HG02870 (cell line): ENCODE measurements at regions not wholly inside any gene's neighbourhood (a gene's known extent, or its start where the extent isn't known, plus 50 kb on each side); places are given as distances from the start of the nearest gene placed in this dataset.
A peak's percentile ranks its signal among the peaks of the same experiment; 100 is the strongest.

ENCODE experiments used
- ATAC-seq: cut with Tn5 transposase; IDR thresholded peaks from one replicate; pipeline ENCODE4 v1.9.1; 2021; ENCODE audit warnings: mild to moderate bottlenecking, moderate library complexity; ENCODE audit not compliant: unreplicated experiment

GRCh38 chr17:55668312-55668920 is 54.2 kb downstream of the TMEM100 start:
- no peak for ATAC-seq

GRCh38 chr17:55666806-55667205 is 55.9 kb downstream of the TMEM100 start:
- no peak for ATAC-seq

- peak; percentile 84 for ATAC-seq
These were observed 58.4 kb downstream of the TMEM100 start for GRCh38 chr17:55664287-55664686.

GRCh38 chr17:55663400-55663799 is 59.3 kb downstream of the TMEM100 start:
- ATAC-seq = no peak

- ATAC-seq = no peak
These were observed 60.5 kb downstream of the TMEM100 start for GRCh38 chr17:55661963-55662834.

- no peak for ATAC-seq
These were observed 61.4 kb downstream of the TMEM100 start for GRCh38 chr17:55661256-55661758.

DNA sequence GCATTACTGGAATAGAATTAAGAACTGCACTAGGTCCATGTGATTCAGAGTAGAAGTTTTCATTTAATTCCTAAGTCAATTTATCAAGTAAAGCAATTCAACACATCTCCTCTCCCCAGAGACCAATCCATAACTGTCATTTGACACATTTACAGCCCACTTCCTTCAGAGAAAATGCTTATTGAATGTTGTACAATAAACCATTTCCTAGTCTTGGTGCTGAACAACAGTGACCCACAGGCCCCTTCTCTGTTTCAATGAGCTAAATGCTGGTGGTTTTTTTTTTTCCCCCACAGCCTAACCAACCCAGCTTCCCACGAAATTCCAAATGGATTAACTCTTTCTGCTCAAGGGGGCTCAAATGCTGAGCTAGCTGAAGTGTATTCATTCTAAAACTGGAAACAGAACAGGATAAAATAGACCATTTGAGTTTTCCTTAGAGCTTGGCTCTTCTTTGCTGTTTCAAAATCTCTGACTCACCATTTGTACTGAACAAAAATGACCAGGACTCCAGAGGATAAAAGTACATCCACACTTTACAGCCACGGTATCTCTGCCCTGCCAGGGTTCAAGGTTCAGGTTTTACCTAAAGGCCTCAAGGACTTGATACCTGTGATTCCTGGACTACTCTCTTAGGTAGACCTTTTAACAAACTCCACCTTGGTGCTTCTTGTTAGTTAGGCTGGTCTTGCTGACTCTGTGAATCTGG is 62.3 kb downstream of the TMEM100 start:
- ATAC-seq = no peak

DNA sequence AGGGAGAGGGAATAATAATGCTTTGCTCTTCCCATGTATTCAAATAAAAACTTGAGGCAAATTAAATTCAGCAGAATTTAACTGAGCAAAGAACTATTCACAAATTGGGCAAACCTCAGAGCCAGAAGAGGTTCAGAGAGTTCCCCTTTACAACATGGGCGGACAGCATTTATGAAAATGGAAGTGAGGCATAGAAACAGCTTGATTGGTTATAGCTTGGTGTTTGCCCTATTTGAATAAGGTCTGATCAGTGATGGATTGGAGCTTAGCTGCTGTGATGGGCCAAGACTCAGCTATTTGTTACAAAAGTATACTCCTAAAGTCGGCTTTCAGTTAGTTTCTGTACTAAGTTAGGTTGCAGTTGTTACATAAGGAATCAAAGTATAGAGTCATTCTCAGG is 63.0 kb downstream of the TMEM100 start:
- ATAC-seq = no peak

- ATAC-seq = no peak
These were observed 66.9 kb downstream of the TMEM100 start for GRCh38 chr17:55655777-55656176.

DNA sequence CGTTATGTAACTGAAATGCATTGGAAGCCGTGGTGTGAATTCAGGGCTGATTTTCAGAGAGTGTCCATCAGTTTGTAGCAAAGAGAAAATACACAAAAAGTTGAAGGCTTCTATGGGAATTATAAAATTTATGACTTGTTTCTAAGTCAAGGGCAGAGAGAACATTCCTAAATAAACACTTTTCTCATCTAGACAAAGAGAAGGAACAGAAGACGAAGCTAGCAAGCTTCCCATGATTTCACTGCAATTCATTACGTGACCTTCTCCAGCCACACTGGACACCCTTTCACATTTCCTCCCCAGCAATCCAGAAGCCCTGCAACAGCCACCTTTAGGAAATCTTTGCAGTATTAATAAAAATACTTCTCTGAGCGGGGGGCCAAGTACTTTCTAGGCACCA is 67.8 kb downstream of the TMEM100 start:
- ATAC-seq = no peak

GRCh38 chr17:55654022-55654421 is 68.6 kb downstream of the TMEM100 start:
- ATAC-seq = no peak

DNA sequence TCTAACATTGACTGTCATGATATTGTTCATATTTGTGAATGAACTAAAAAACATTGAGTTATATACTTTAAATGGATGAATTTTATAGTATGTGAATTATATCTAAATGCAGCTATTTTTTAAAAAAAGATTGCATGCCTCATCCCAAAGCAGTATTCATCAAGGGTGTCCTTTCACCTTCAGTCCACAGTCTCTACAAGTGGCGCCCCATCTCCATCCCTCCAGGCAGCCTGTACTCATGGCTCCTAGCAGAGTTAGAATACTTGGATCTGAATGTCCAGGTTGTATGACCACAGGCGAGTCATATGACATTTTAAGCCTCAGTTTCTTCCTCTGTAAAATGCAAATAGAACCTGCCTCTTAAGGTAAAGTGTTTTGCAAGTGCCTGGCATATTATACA is 69.8 kb downstream of the TMEM100 start:
- no peak for ATAC-seq

- no peak for ATAC-seq
These were observed 70.4 kb downstream of the TMEM100 start for GRCh38 chr17:55652114-55652823.

- no peak for ATAC-seq
These were observed 72.6 kb downstream of the TMEM100 start for GRCh38 chr17:55649957-55650597.

GRCh38 chr17:55648086-55648485 is 74.6 kb downstream of the TMEM100 start:
- ATAC-seq = no peak

DNA sequence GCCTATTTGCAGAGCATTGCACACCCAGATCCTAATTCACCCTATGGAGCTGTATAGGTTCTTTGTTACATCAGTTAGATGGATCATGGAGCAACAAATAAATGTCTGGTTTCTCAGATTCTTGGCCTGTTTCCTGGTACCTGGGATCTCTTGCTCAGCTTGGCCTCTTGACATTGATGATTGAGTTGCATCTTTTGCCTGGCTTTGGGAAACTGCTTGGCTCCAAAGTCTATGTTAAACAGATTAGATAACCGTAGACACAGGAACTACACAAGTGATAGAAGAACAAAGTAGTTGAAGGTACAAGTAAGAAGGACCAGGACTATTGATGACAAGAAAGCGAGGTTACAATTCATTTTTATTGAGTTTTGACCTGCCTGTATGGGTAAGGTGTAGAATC is 77.3 kb downstream of the TMEM100 start:
- ATAC-seq = no peak

DNA sequence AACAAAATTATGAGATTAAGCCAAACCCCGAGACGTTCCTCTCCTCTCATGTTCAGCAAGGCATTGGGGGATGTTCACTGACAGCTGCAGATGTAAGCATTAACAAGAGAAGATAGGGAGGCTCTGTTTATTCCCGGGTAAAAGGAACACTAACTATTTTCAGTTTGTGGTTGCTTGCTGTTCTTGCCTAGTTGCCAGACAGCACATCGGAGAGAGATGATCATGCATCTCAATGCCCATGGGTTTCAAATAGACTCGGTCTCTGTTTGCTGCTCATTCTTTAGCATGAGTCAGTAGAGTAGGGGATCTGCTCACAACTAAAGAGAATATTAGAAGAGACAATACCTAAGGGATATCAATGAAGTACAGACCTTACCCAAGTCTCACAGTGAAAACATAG is 78.3 kb downstream of the TMEM100 start:
- ATAC-seq = no peak

- ATAC-seq = no peak
These were observed 79.9 kb downstream of the TMEM100 start for GRCh38 chr17:55642741-55643140.

DNA sequence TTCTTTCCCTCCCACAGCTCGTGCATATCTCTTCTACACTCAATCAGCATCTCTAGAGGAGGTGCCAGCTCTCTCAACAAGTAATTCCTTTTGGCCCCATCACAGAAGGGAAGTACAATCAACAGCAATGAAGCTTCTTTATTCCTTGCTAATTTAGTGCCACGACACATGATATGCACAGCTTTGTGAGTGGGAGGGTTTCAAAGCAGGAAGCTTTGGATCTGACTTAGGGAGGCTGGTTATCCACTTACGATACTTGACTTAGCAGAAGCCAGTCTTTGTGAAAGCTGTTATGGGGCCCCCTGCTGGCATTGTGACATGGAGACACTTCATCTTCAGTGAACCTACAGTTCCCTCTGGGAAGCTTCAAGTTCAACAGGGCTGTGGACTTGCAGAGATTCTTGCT is 81.0 kb downstream of the TMEM100 start:
- peak; percentile 67 for ATAC-seq

DNA sequence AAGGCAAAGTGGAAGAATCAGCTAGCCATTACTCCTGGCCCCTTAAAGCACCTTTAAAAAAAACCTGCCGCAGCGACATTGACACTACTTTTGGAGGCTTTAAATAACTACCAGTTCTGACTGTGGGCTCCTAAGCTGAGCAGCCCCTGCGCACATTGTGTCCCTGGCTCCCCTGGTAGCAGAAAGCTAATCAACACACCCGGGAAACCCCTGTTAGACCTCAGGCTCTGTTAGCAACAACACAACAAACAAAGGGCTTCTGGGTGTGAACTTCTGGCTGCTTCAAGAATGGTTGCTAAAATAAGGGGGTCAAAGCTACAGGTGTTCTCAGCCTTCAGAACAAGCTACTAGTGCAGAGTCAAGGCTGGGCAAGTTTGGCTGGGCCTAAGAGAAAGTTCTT is 83.6 kb downstream of the TMEM100 start:
- ATAC-seq = no peak
